Astrocyte (in vitro differentiated cells and primary cell): ENCODE measurements at regions not wholly inside any gene's neighbourhood (a gene's known extent, or its start where the extent isn't known, plus 50 kb on each side); places are given as distances from the start of the nearest gene placed in this dataset.

Experiments used
- DNase-seq: peaks from one replicate; pipeline ENCODE4 v3.0.0-alpha.2; 2010; ENCODE audit warnings: low read depth
- FAIRE-seq: peaks from 2 replicates; lab custom pipeline; 2011; peaks lifted over from hg19 to GRCh38; lab: Jason Lieb, UNC
- H2AFZ ChIP-seq: 2 replicates; pipeline ENCODE4 v1.6.0; 2012; ENCODE audit warnings: low read depth, low read length, inconsistent platforms
- H3K27ac ChIP-seq: 2 replicates; pipeline ENCODE4 v1.5.1; 2011; ENCODE audit warnings: low read depth, low read length, inconsistent platforms
- H3K27me3 ChIP-seq: 2 replicates; pipeline ENCODE4 v1.6.0; 2011; ENCODE audit warnings: low read length, inconsistent platforms; ENCODE audit not compliant: insufficient read depth
- H3K36me3 ChIP-seq: 2 replicates; pipeline ENCODE4 v1.5.1; 2011; ENCODE audit warnings: low read length, inconsistent platforms; ENCODE audit not compliant: insufficient read depth
- H3K4me1 ChIP-seq: 2 replicates; pipeline ENCODE4 v1.5.1; 2011; ENCODE audit warnings: low read length, inconsistent platforms; ENCODE audit not compliant: insufficient read depth
- H3K4me2 ChIP-seq: 2 replicates; pipeline ENCODE4 v1.6.0; 2012; ENCODE audit warnings: low read length, inconsistent platforms
- H3K4me3 ChIP-seq: 2 replicates; pipeline ENCODE4 v1.5.1; 2011; ENCODE audit warnings: low read depth, mild to moderate bottlenecking, low read length, inconsistent platforms; ENCODE audit not compliant: insufficient read depth
- H3K79me2 ChIP-seq: 2 replicates; pipeline ENCODE4 v1.6.0; 2012; ENCODE audit warnings: mild to moderate bottlenecking, low read length, inconsistent platforms; ENCODE audit not compliant: insufficient read depth
- H3K9ac ChIP-seq: 2 replicates; pipeline ENCODE4 v1.6.0; 2012; ENCODE audit warnings: mild to moderate bottlenecking, low read length, inconsistent platforms
- H3K9me3 ChIP-seq: 2 replicates; pipeline ENCODE4 v1.5.1; 2012; ENCODE audit warnings: low read depth, mild to moderate bottlenecking, low read length, inconsistent platforms; ENCODE audit not compliant: insufficient read depth
- H4K20me1 ChIP-seq: 2 replicates; pipeline ENCODE4 v1.6.0; 2012; ENCODE audit warnings: low read length, inconsistent platforms; ENCODE audit not compliant: insufficient read depth
- H3K27ac Mint-ChIP-seq: one replicate; pipeline ENCODE4 v1.8.0; 2021; ENCODE audit warnings: mild to moderate bottlenecking, mixed read lengths; ENCODE audit not compliant: unreplicated experiment
- H3K27me3 Mint-ChIP-seq: one replicate; pipeline ENCODE4 v1.8.0; 2021; ENCODE audit warnings: low read depth, mixed read lengths; ENCODE audit not compliant: unreplicated experiment
- H3K36me3 Mint-ChIP-seq: one replicate; pipeline ENCODE4 v1.8.0; 2021; ENCODE audit warnings: low read depth, mixed read lengths; ENCODE audit not compliant: unreplicated experiment
- H3K4me1 Mint-ChIP-seq: one replicate; pipeline ENCODE4 v1.8.0; 2021; ENCODE audit warnings: low read depth, mixed read lengths; ENCODE audit not compliant: unreplicated experiment
- H3K4me3 Mint-ChIP-seq: one replicate; pipeline ENCODE4 v1.8.0; 2021; ENCODE audit warnings: mild to moderate bottlenecking, moderate library complexity, mixed read lengths; ENCODE audit not compliant: unreplicated experiment
- H3K9me3 Mint-ChIP-seq: one replicate; pipeline ENCODE4 v1.8.0; 2021; ENCODE audit warnings: mild to moderate bottlenecking, mixed read lengths; ENCODE audit not compliant: unreplicated experiment
- EZH2 ChIP-seq: IDR thresholded peaks from 2 replicates; pipeline ENCODE4 v1.6.1; 2012; ENCODE audit warnings: mild to moderate bottlenecking, low read length, inconsistent platforms; ENCODE audit not compliant: insufficient read depth
- TF ChIP-seq, protein P1 (sequence below): IDR thresholded peaks from 2 replicates; pipeline ENCODE4 v1.5.1; 2011; ENCODE audit warnings: low read depth, mild to moderate bottlenecking, inconsistent platforms, low read length, moderate library complexity; ENCODE audit not compliant: insufficient read depth

- no peak overlapping the region for H3K27ac Mint-ChIP-seq
- H3K79me2 ChIP-seq, result no peaks in the 10 kb centered on the region
- H3K9me3 ChIP-seq, result peaks cover 4% of the 10 kb centered on the region
- no peaks in the 10 kb centered on the region for H3K36me3 ChIP-seq
- H3K4me3 ChIP-seq, result no peak overlapping the region
- no peak overlapping the region for H3K27ac ChIP-seq
- TF ChIP-seq EZH2, result no peak
- TF ChIP-seq, protein P1, sequence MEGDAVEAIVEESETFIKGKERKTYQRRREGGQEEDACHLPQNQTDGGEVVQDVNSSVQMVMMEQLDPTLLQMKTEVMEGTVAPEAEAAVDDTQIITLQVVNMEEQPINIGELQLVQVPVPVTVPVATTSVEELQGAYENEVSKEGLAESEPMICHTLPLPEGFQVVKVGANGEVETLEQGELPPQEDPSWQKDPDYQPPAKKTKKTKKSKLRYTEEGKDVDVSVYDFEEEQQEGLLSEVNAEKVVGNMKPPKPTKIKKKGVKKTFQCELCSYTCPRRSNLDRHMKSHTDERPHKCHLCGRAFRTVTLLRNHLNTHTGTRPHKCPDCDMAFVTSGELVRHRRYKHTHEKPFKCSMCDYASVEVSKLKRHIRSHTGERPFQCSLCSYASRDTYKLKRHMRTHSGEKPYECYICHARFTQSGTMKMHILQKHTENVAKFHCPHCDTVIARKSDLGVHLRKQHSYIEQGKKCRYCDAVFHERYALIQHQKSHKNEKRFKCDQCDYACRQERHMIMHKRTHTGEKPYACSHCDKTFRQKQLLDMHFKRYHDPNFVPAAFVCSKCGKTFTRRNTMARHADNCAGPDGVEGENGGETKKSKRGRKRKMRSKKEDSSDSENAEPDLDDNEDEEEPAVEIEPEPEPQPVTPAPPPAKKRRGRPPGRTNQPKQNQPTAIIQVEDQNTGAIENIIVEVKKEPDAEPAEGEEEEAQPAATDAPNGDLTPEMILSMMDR, result no peak
- peaks cover 9% of the 10 kb centered on the region for H3K4me1 Mint-ChIP-seq
- H3K4me3 Mint-ChIP-seq, result no peak overlapping the region
- no peaks in the 10 kb centered on the region for H4K20me1 ChIP-seq
- H3K36me3 Mint-ChIP-seq, result peaks cover 2% of the 10 kb centered on the region
- H3K27me3 ChIP-seq, result no peaks in the 10 kb centered on the region
- no peak for DNase-seq
- FAIRE-seq, result no peak
- peaks cover 28% of the 10 kb centered on the region for H3K27me3 Mint-ChIP-seq
- no peak overlapping the region for H3K9ac ChIP-seq
- H3K9me3 Mint-ChIP-seq, result peaks cover 2% of the 10 kb centered on the region
- peak overlapping the region; percentile 9 for H2AFZ ChIP-seq
- peak overlapping the region; percentile 22 for H3K4me2 ChIP-seq
- peaks cover 6% of the 10 kb centered on the region for H3K4me1 ChIP-seq
These were observed 59.4 kb upstream of the LAPTM4A start for GRCh38 chr2:20110876-20111275.

- TF ChIP-seq, protein P1, result no peak
- TF ChIP-seq EZH2, result no peak
- Mint-ChIP-seq H3K9me3 (peaks cover 5% of the 10 kb centered on the region), H3K36me3 (peaks cover 2% of the 10 kb centered on the region), H3K27ac (no peak overlapping the region), H3K27me3 (peaks cover 30% of the 10 kb centered on the region), H3K4me1 (peaks cover 9% of the 10 kb centered on the region), H3K4me3 (no peak overlapping the region)
- H3K4me3 ChIP-seq, result no peak overlapping the region
- no peak for DNase-seq
- H3K4me1 ChIP-seq, result peaks cover 6% of the 10 kb centered on the region
- H3K36me3 ChIP-seq, result no peaks in the 10 kb centered on the region
- no peaks in the 10 kb centered on the region for H3K79me2 ChIP-seq
- no peak overlapping the region for H3K27ac ChIP-seq
- peaks cover 5% of the 10 kb centered on the region for H3K9me3 ChIP-seq
- no peak overlapping the region for H3K9ac ChIP-seq
- no peaks in the 10 kb centered on the region for H3K27me3 ChIP-seq
- no peaks in the 10 kb centered on the region for H4K20me1 ChIP-seq
- H2AFZ ChIP-seq, result no peak overlapping the region
- H3K4me2 ChIP-seq, result no peak overlapping the region
- FAIRE-seq, result no peak
These were observed 59.0 kb upstream of the LAPTM4A start for GRCh38 chr2:20110383-20110782.

DNA sequence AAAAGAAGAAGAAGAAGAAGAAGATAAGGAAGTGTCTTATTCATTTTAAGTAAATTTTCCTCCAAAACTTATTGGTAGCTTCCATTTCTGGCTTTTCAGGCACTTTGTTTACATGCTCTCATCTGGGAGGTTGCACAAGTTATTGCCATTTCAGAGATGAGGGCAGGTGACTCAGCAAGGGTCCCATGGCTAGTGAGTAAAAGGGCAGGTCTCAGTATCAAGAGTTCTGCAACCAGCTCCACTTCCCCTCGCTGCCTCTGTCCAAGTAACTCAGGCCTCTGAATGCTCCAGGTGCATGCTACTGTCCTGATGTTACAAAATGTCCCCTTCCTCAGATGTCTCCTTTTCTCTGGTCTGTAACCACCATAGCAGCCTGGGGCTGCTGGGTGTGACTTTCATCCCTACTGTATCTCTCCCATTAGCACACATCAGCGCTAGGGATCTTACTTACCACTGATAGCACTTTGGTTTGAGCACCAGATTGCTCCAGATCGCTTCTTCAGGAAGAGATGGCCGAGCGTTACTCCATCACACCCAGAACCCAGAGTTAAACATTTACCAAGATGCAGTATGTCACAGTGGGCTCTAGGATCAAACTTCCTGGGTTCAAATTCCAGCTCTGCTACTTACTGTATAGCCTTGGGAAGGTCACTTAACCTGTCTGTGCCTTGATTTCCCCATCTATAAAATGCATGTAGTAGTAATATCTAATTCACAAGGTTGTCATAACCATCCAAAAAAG is 57.4 kb upstream of the LAPTM4A start:
- no peak overlapping the region for H3K27ac ChIP-seq
- H3K36me3 ChIP-seq, result no peaks in the 10 kb centered on the region
- Mint-ChIP-seq H3K4me3 (no peak overlapping the region), H3K36me3 (peaks cover 2% of the 10 kb centered on the region), H3K27me3 (peaks cover 28% of the 10 kb centered on the region), H3K9me3 (peaks cover 5% of the 10 kb centered on the region), H3K4me1 (peaks cover 9% of the 10 kb centered on the region), H3K27ac (no peak overlapping the region)
- no peak for DNase-seq
- TF ChIP-seq, protein P1, result no peak
- no peak for TF ChIP-seq EZH2
- H3K4me1 ChIP-seq, result peaks cover 6% of the 10 kb centered on the region
- no peak for FAIRE-seq
- no peak overlapping the region for H2AFZ ChIP-seq
- H3K4me2 ChIP-seq, result no peak overlapping the region
- H3K9me3 ChIP-seq, result peaks cover 5% of the 10 kb centered on the region
- H4K20me1 ChIP-seq, result no peaks in the 10 kb centered on the region
- no peak overlapping the region for H3K9ac ChIP-seq
- H3K4me3 ChIP-seq, result no peak overlapping the region
- no peaks in the 10 kb centered on the region for H3K27me3 ChIP-seq
- no peaks in the 10 kb centered on the region for H3K79me2 ChIP-seq
